Activated T-cell treated with anti-CD3 and anti-CD28 coated beads for 4 hours (primary cell): ENCODE measurements at regions not wholly inside any gene's neighbourhood (a gene's known extent, or its start where the extent isn't known, plus 50 kb on each side); places are given as distances from the start of the nearest gene placed in this dataset.
"Not testable (repeated sequence)": the region's sequence is repeated elsewhere in the genome, so short reads cannot be mapped to it uniquely, and the experiment has no call there.

Experiments used
- DNase-seq: peaks from one replicate; pipeline ENCODE4 v3.0.0-alpha.2; 2020

- DNase-seq = no peak
Measured at GRCh38 chr3:6743067-6743720, 117.7 kb upstream of the GRM7 start.

- DNase-seq = no peak
Measured at GRCh38 chr3:6746443-6746842, 114.5 kb upstream of the GRM7 start.

- DNase-seq = no peak
Measured at GRCh38 chr3:6747017-6747416, 113.9 kb upstream of the GRM7 start.

- no peak for DNase-seq
Measured at GRCh38 chr3:6750782-6751181, 110.1 kb upstream of the GRM7 start.

- DNase-seq = no peak
Measured at GRCh38 chr3:6753536-6753935, 107.4 kb upstream of the GRM7 start.

- not testable (repeated sequence) for DNase-seq
Measured at GRCh38 chr3:6769532-6770396, 91.2 kb upstream of the GRM7 start.

- DNase-seq = no peak
Measured at GRCh38 chr3:6770397-6770690, 90.6 kb upstream of the GRM7 start.

- no peak for DNase-seq
Measured at GRCh38 chr3:6771171-6771570, 89.7 kb upstream of the GRM7 start.

GRCh38 chr3:6779140-6779539 lies 81.8 kb upstream of the GRM7 start:
- no peak for DNase-seq

GRCh38 chr3:6781092-6781491 lies 79.8 kb upstream of the GRM7 start:
- DNase-seq = no peak

GRCh38 chr3:6785726-6786125 lies 75.2 kb upstream of the GRM7 start:
- no peak for DNase-seq

- no peak for DNase-seq
Measured at GRCh38 chr3:6791161-6791560, 69.8 kb upstream of the GRM7 start.

- no peak for DNase-seq
Measured at GRCh38 chr3:6799264-6799915, 61.5 kb upstream of the GRM7 start.

GRCh38 chr3:6803619-6804018 lies 57.3 kb upstream of the GRM7 start:
- no peak for DNase-seq

- no peak for DNase-seq
Measured at GRCh38 chr3:6805236-6805635, 55.7 kb upstream of the GRM7 start.

GRCh38 chr3:6806991-6807390 lies 53.9 kb upstream of the GRM7 start:
- DNase-seq = no peak

- DNase-seq = no peak
Measured at GRCh38 chr3:6807967-6808588, 52.8 kb upstream of the GRM7 start.

- no peak for DNase-seq
Measured at GRCh38 chr3:6809349-6809748, 51.6 kb upstream of the GRM7 start.
